Neutrophil (primary cell): ENCODE measurements at regions not wholly inside any gene's neighbourhood (a gene's known extent, or its start where the extent isn't known, plus 50 kb on each side); places are given as distances from the start of the nearest gene placed in this dataset.

Experiments used
- H3K27ac ChIP-seq: fragments of 200-600 bp; sonication (generic); 2 replicates; pipeline ENCODE4 v1.5.1; 2016; ENCODE audit warnings: mild to moderate bottlenecking, moderate library complexity
- H3K27me3 ChIP-seq: fragments of 200-600 bp; sonication (generic); 2 replicates; pipeline ENCODE4 v1.6.0; 2016; ENCODE audit warnings: mild to moderate bottlenecking
- H3K36me3 ChIP-seq: fragments of 200-600 bp; sonication (generic); 2 replicates; pipeline ENCODE4 v1.5.1; 2017
- H3K4me1 ChIP-seq, 2 experiments: fragments of 200-600 bp in 1 of 2; sonication (generic) in 1 of 2; 1 replicate in 1 of 2; 2 replicates in 1 of 2; pipeline versions ENCODE4 v1.5.1 to v1.6.1; 2013 to 2016; ENCODE audit warnings: low read depth in 1 of 2, low read length in 1 of 2, mild to moderate bottlenecking in 1 of 2, moderate library complexity in 1 of 2; ENCODE audit not compliant: control insufficient read depth in 1 of 2, insufficient read depth in 1 of 2
- H3K4me3 ChIP-seq, 2 experiments: fragments of 200-600 bp in 1 of 2; sonication (generic) in 1 of 2; 1 replicate in 1 of 2; 2 replicates in 1 of 2; pipeline ENCODE4 v1.5.1; 2013 to 2016; ENCODE audit warnings: low read depth in 1 of 2, low read length in 1 of 2, mild to moderate bottlenecking in 1 of 2, moderate library complexity in 1 of 2
- H3K9me3 ChIP-seq: fragments of 200-600 bp; sonication (generic); 2 replicates; pipeline ENCODE4 v1.5.1; 2016
- CTCF ChIP-seq: fragments of 200-600 bp; sonication (generic); IDR thresholded peaks from 2 replicates; pipeline ENCODE4 v1.5.1; 2016; ENCODE audit warnings: antibody characterized with exemption

GRCh38 chr11:69566001-69566400 is 75.0 kb upstream of the CCND1 start:
- H3K27ac ChIP-seq, result no peak overlapping the region
- peaks cover 16% of the 10 kb centered on the region for H3K27me3 ChIP-seq
- no peaks in the 10 kb centered on the region for H3K9me3 ChIP-seq
- no peaks in the 10 kb centered on the region for H3K4me1 ChIP-seq
- TF ChIP-seq CTCF, result no peak
- H3K4me3 ChIP-seq, result no peak overlapping the region
- H3K36me3 ChIP-seq, result no peaks in the 10 kb centered on the region

- Histone ChIP-seq H3K27me3 (peaks cover 32% of the 10 kb centered on the region), H3K4me1 (no peaks in the 10 kb centered on the region), H3K36me3 (no peaks in the 10 kb centered on the region), H3K9me3 (no peaks in the 10 kb centered on the region), H3K27ac (no peak overlapping the region), H3K4me3 (no peak overlapping the region)
- no peak for TF ChIP-seq CTCF
These were observed 72.8 kb upstream of the CCND1 start for GRCh38 chr11:69567951-69568808.

GRCh38 chr11:69568809-69569097 is 72.2 kb upstream of the CCND1 start:
- H3K27ac ChIP-seq, result no peak overlapping the region
- no peaks in the 10 kb centered on the region for H3K36me3 ChIP-seq
- H3K9me3 ChIP-seq, result no peaks in the 10 kb centered on the region
- no peak for TF ChIP-seq CTCF
- H3K27me3 ChIP-seq, result peaks cover 38% of the 10 kb centered on the region
- no peak overlapping the region for H3K4me3 ChIP-seq
- no peaks in the 10 kb centered on the region for H3K4me1 ChIP-seq

GRCh38 chr11:69569306-69570200 is 71.4 kb upstream of the CCND1 start:
- H3K27ac ChIP-seq, result no peak overlapping the region
- H3K4me1 ChIP-seq, result no peaks in the 10 kb centered on the region
- H3K36me3 ChIP-seq, result no peaks in the 10 kb centered on the region
- no peak overlapping the region for H3K4me3 ChIP-seq
- peaks cover 43% of the 10 kb centered on the region for H3K27me3 ChIP-seq
- H3K9me3 ChIP-seq, result no peaks in the 10 kb centered on the region
- no peak for TF ChIP-seq CTCF

GRCh38 chr11:69572233-69572860 is 68.6 kb upstream of the CCND1 start:
- H3K36me3 ChIP-seq, result no peaks in the 10 kb centered on the region
- peaks cover 19 to 22% of the 10 kb centered on the region in 2 experiments for H3K4me1 ChIP-seq
- H3K27ac ChIP-seq, result no peak overlapping the region
- H3K27me3 ChIP-seq, result peaks cover 48% of the 10 kb centered on the region
- H3K9me3 ChIP-seq, result no peaks in the 10 kb centered on the region
- TF ChIP-seq CTCF, result no peak
- H3K4me3 ChIP-seq, result no peak overlapping the region
